GM19328 (cell line): ENCODE measurements at regions not wholly inside any gene's neighbourhood (a gene's known extent, or its start where the extent isn't known, plus 50 kb on each side); places are given as distances from the start of the nearest gene placed in this dataset.
"Not testable (repeated sequence)": the region's sequence is repeated elsewhere in the genome, so short reads cannot be mapped to it uniquely, and the experiment has no call there.

Experiments used
- ATAC-seq: cut with Tn5 transposase; IDR thresholded peaks from one replicate; pipeline ENCODE4 v1.9.1; 2021; ENCODE audit warnings: mild to moderate bottlenecking, moderate library complexity; ENCODE audit not compliant: unreplicated experiment

GRCh38 chr12:131430158-131430742, 280.6 kb upstream of the SFSWAP start:
- no peak for ATAC-seq

- ATAC-seq = not testable (repeated sequence)
These were observed 279.7 kb upstream of the SFSWAP start for GRCh38 chr12:131431126-131431655.

- no peak for ATAC-seq
These were observed 278.2 kb upstream of the SFSWAP start for GRCh38 chr12:131432532-131433260.

GRCh38 chr12:131434208-131435125, 276.4 kb upstream of the SFSWAP start:
- no peak for ATAC-seq

- ATAC-seq = no peak
These were observed 273.8 kb upstream of the SFSWAP start for GRCh38 chr12:131436922-131437705.

GRCh38 chr12:131437706-131438492, 273.0 kb upstream of the SFSWAP start:
- ATAC-seq = no peak

- not testable (repeated sequence) for ATAC-seq
These were observed 272.4 kb upstream of the SFSWAP start for GRCh38 chr12:131438493-131438835.

- ATAC-seq = no peak
These were observed 272.0 kb upstream of the SFSWAP start for GRCh38 chr12:131438881-131439280.

- not testable (repeated sequence) for ATAC-seq
These were observed 271.1 kb upstream of the SFSWAP start for GRCh38 chr12:131439752-131440151.

GRCh38 chr12:131440209-131441059, 270.5 kb upstream of the SFSWAP start:
- ATAC-seq = not testable (repeated sequence)

GRCh38 chr12:131441060-131441396, 269.9 kb upstream of the SFSWAP start:
- ATAC-seq = no peak

GRCh38 chr12:131441638-131442336, 269.1 kb upstream of the SFSWAP start:
- no peak for ATAC-seq

- no peak for ATAC-seq
These were observed 268.5 kb upstream of the SFSWAP start for GRCh38 chr12:131442337-131442918.

- ATAC-seq = no peak
These were observed 267.6 kb upstream of the SFSWAP start for GRCh38 chr12:131443019-131444000.

- no peak for ATAC-seq
These were observed 266.4 kb upstream of the SFSWAP start for GRCh38 chr12:131444220-131445164.
